NCI-H1092 treated with DMSO at 0.1 percent for 48 hours (cell line): ENCODE measurements at regions not wholly inside any gene's neighbourhood (a gene's known extent, or its start where the extent isn't known, plus 50 kb on each side); places are given as distances from the start of the nearest gene placed in this dataset.
"Not testable (repeated sequence)": the region's sequence is repeated elsewhere in the genome, so short reads cannot be mapped to it uniquely, and the experiment has no call there.

Source experiments
- DNase-seq: peaks from one replicate; lab custom pipeline; 2025; lab: John Stamatoyannopoulos, UW

GRCh38 chr21:38114717-38115333 lies 142.0 kb upstream of the KCNJ15 start:
- DNase-seq = no peak

- no peak for DNase-seq
These were observed 140.9 kb upstream of the KCNJ15 start for GRCh38 chr21:38115870-38116269.

- DNase-seq = no peak
These were observed 137.0 kb upstream of the KCNJ15 start for GRCh38 chr21:38119793-38120192.

- DNase-seq = not testable (repeated sequence)
These were observed 136.2 kb upstream of the KCNJ15 start for GRCh38 chr21:38120679-38120983.

- DNase-seq = no peak
These were observed 135.6 kb upstream of the KCNJ15 start for GRCh38 chr21:38120984-38121855.

GRCh38 chr21:38121888-38122720 lies 134.7 kb upstream of the KCNJ15 start:
- DNase-seq = no peak

- peak; percentile 49 for DNase-seq
These were observed 133.2 kb upstream of the KCNJ15 start for GRCh38 chr21:38123626-38124025.

- DNase-seq = peak; percentile 78
These were observed 130.0 kb upstream of the KCNJ15 start for GRCh38 chr21:38126666-38127303.

GRCh38 chr21:38129711-38130110 lies 127.1 kb upstream of the KCNJ15 start:
- peak; percentile 14 for DNase-seq

- peak; percentile 17 for DNase-seq
These were observed 123.6 kb upstream of the KCNJ15 start for GRCh38 chr21:38133240-38133639.

GRCh38 chr21:38134084-38134873 lies 122.5 kb upstream of the KCNJ15 start:
- no peak for DNase-seq

GRCh38 chr21:38136201-38136600 lies 120.6 kb upstream of the KCNJ15 start:
- DNase-seq = peak; percentile 13

- peak; percentile 77 for DNase-seq
These were observed 117.2 kb upstream of the KCNJ15 start for GRCh38 chr21:38139380-38140168.

GRCh38 chr21:38140207-38140903 lies 116.4 kb upstream of the KCNJ15 start:
- peak; percentile 98 for DNase-seq

GRCh38 chr21:38142224-38142623 lies 114.6 kb upstream of the KCNJ15 start:
- no peak for DNase-seq

GRCh38 chr21:38144193-38144592 lies 112.6 kb upstream of the KCNJ15 start:
- DNase-seq = no peak

GRCh38 chr21:38145104-38145503 lies 111.7 kb upstream of the KCNJ15 start:
- DNase-seq = no peak

GRCh38 chr21:38147391-38147790 lies 109.4 kb upstream of the KCNJ15 start:
- DNase-seq = no peak

GRCh38 chr21:38148046-38148445 lies 108.7 kb upstream of the KCNJ15 start:
- DNase-seq = peak; percentile 31
